Osteoblast (primary cell): ENCODE measurements at regions not wholly inside any gene's neighbourhood (a gene's known extent, or its start where the extent isn't known, plus 50 kb on each side); places are given as distances from the start of the nearest gene placed in this dataset.

Source experiments
- DNase-seq: peaks from one replicate; pipeline ENCODE4 v3.0.0; 2011; ENCODE audit warnings: low spot score, mixed read lengths; ENCODE audit not compliant: insufficient read length; ENCODE audit errors: missing footprints
- H2AFZ ChIP-seq: 2 replicates; pipeline ENCODE4 v1.6.0; 2011; ENCODE audit warnings: mild to moderate bottlenecking, low read length
- H3K27ac ChIP-seq: 2 replicates; pipeline ENCODE4 v1.5.1; 2011; ENCODE audit warnings: mild to moderate bottlenecking, low read depth, low read length, moderate library complexity
- H3K27me3 ChIP-seq: 2 replicates; pipeline ENCODE4 v1.6.0; 2012; ENCODE audit warnings: mild to moderate bottlenecking, control low read depth, inconsistent platforms, low read length, moderate library complexity; ENCODE audit not compliant: insufficient read depth
- H3K36me3 ChIP-seq: 2 replicates; pipeline ENCODE4 v1.5.1; 2011; ENCODE audit warnings: mild to moderate bottlenecking, low read length, control low read depth, moderate library complexity; ENCODE audit not compliant: insufficient read depth
- H3K4me1 ChIP-seq: 2 replicates; pipeline ENCODE4 v1.5.1; 2011; ENCODE audit warnings: mild to moderate bottlenecking, low read length, control low read depth, moderate library complexity; ENCODE audit not compliant: insufficient read depth
- H3K4me2 ChIP-seq: 2 replicates; pipeline ENCODE4 v1.6.0; 2011; ENCODE audit warnings: mild to moderate bottlenecking, low read length; ENCODE audit not compliant: insufficient read depth
- H3K4me3 ChIP-seq: fragments of 200-600 bp; sonication (generic); 3 replicates; pipeline ENCODE4 v1.5.1; 2012; ENCODE audit warnings: mild to moderate bottlenecking, low read length, inconsistent platforms; ENCODE audit not compliant: insufficient read depth
- H3K79me2 ChIP-seq: 2 replicates; pipeline ENCODE4 v1.6.0; 2012; ENCODE audit warnings: mild to moderate bottlenecking, low read length, control low read depth, inconsistent platforms; ENCODE audit not compliant: insufficient read depth
- H3K9me3 ChIP-seq: 2 replicates; pipeline ENCODE4 v1.5.1; 2011; ENCODE audit warnings: low read depth, low read length, control low read depth
- H4K20me1 ChIP-seq: 2 replicates; pipeline ENCODE4 v1.6.0; 2012; ENCODE audit warnings: mild to moderate bottlenecking, low read length, control low read depth; ENCODE audit not compliant: insufficient read depth
- CTCF ChIP-seq: IDR thresholded peaks from 2 replicates; pipeline ENCODE4 v1.5.1; 2011; ENCODE audit warnings: mild to moderate bottlenecking, low read depth, low read length, moderate library complexity; ENCODE audit errors: extremely low read depth

GRCh38 chr2:8290771-8291352 is 391.0 kb upstream of the ID2 start:
- H3K27me3 ChIP-seq, result no peaks in the 10 kb centered on the region
- no peak for TF ChIP-seq CTCF
- no peaks in the 10 kb centered on the region for H4K20me1 ChIP-seq
- no peaks in the 10 kb centered on the region for H3K36me3 ChIP-seq
- no peak for DNase-seq
- H3K4me1 ChIP-seq, result no peaks in the 10 kb centered on the region
- H3K4me2 ChIP-seq, result no peak overlapping the region
- H2AFZ ChIP-seq, result no peak overlapping the region
- no peaks in the 10 kb centered on the region for H3K79me2 ChIP-seq
- H3K4me3 ChIP-seq, result no peak overlapping the region
- no peak overlapping the region for H3K27ac ChIP-seq
- no peaks in the 10 kb centered on the region for H3K9me3 ChIP-seq

GRCh38 chr2:8296306-8296705 is 385.6 kb upstream of the ID2 start:
- no peak overlapping the region for H3K4me3 ChIP-seq
- TF ChIP-seq CTCF, result no peak
- H2AFZ ChIP-seq, result no peak overlapping the region
- no peaks in the 10 kb centered on the region for H3K36me3 ChIP-seq
- H3K4me1 ChIP-seq, result no peaks in the 10 kb centered on the region
- no peak overlapping the region for H3K27ac ChIP-seq
- H3K79me2 ChIP-seq, result no peaks in the 10 kb centered on the region
- no peaks in the 10 kb centered on the region for H3K27me3 ChIP-seq
- H3K4me2 ChIP-seq, result no peak overlapping the region
- H3K9me3 ChIP-seq, result no peaks in the 10 kb centered on the region
- DNase-seq, result no peak
- H4K20me1 ChIP-seq, result no peaks in the 10 kb centered on the region

- H3K9me3 ChIP-seq, result no peaks in the 10 kb centered on the region
- H3K4me1 ChIP-seq, result no peaks in the 10 kb centered on the region
- no peaks in the 10 kb centered on the region for H4K20me1 ChIP-seq
- H3K79me2 ChIP-seq, result no peaks in the 10 kb centered on the region
- no peak overlapping the region for H3K27ac ChIP-seq
- H3K27me3 ChIP-seq, result no peaks in the 10 kb centered on the region
- no peak for DNase-seq
- no peak overlapping the region for H2AFZ ChIP-seq
- H3K4me3 ChIP-seq, result no peak overlapping the region
- no peak overlapping the region for H3K4me2 ChIP-seq
- H3K36me3 ChIP-seq, result no peaks in the 10 kb centered on the region
- TF ChIP-seq CTCF, result no peak
These were observed 384.3 kb upstream of the ID2 start for GRCh38 chr2:8297376-8298231.

GRCh38 chr2:8298783-8299182 is 383.1 kb upstream of the ID2 start:
- DNase-seq, result no peak
- no peak overlapping the region for H3K4me3 ChIP-seq
- TF ChIP-seq CTCF, result no peak
- no peaks in the 10 kb centered on the region for H3K79me2 ChIP-seq
- H3K27ac ChIP-seq, result no peak overlapping the region
- no peaks in the 10 kb centered on the region for H3K4me1 ChIP-seq
- no peaks in the 10 kb centered on the region for H3K27me3 ChIP-seq
- H3K4me2 ChIP-seq, result no peak overlapping the region
- H3K9me3 ChIP-seq, result no peaks in the 10 kb centered on the region
- H3K36me3 ChIP-seq, result no peaks in the 10 kb centered on the region
- no peaks in the 10 kb centered on the region for H4K20me1 ChIP-seq
- no peak overlapping the region for H2AFZ ChIP-seq
